ENCODE measurements at regions not wholly inside any gene's neighbourhood (a gene's known extent, or its start where the extent isn't known, plus 50 kb on each side); places are given as distances from the start of the nearest gene placed in this dataset.

DNA sequence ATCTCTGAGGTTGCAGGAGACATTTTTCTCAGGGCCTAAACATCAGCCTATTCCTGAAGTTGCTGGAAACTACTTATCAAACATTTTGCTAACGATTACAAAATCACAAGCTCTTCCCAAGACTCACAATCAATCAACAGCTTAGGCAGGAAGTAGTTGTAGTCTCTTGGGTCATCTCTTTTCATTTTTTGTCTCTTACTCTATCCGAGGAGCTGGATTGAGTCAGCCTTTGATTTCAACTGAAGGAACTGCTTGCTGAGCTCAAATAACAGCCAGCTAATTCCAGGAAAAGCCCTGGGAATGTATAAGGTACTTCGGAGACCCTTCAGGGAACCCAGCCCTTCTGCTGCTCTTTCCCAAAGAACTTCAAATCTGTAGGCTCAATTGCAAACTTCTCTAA lies 398.9 kb downstream of the PLK2 start:
- no peak for TF ChIP-seq CTCF (IDR thresholded peaks at IDR 0.05; ENCODE audit: low read depth, low read length)
- no peak overlapping the region for H3K4me3 ChIP-seq (ENCODE audit: low read depth, low read length)

DNA sequence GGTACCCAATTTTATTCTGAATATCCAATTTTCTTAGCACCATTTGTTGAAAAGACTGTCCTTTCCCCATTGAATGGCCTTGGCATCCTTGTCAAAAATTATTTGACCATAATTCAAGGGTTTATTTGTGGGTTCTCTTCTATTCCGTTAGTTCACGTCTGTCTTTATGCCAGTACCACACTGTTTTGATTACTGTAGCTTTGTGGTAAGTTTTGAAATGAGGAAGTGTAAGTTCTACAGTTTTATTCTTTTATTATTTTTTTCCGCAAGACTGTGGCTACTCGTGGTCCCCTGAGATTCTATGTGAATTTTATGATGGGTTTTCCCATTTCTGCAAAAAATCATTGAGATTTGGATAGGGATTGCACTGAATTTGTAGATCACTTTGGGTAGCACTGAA lies 402.6 kb downstream of the PLK2 start:
- no peak overlapping the region for H3K4me3 ChIP-seq (ENCODE audit: low read depth, low read length)

GRCh38 chr5:58056546-58056945 lies 403.3 kb downstream of the PLK2 start:
- no peak overlapping the region for H3K4me3 ChIP-seq (ENCODE audit: low read depth, low read length)
- no peak for TF ChIP-seq CTCF (IDR thresholded peaks at IDR 0.05; ENCODE audit: low read depth, low read length)

More for the DNA sequence above, 402.6 kb downstream of the PLK2 start:
- TF ChIP-seq CTCF (IDR thresholded peaks at IDR 0.05; ENCODE audit: low read depth, low read length): no peak

- no peak for TF ChIP-seq CTCF (IDR thresholded peaks at IDR 0.05; ENCODE audit: low read depth, low read length)
Observed at GRCh38 chr5:58054018-58054417, 405.9 kb downstream of the PLK2 start.

DNA sequence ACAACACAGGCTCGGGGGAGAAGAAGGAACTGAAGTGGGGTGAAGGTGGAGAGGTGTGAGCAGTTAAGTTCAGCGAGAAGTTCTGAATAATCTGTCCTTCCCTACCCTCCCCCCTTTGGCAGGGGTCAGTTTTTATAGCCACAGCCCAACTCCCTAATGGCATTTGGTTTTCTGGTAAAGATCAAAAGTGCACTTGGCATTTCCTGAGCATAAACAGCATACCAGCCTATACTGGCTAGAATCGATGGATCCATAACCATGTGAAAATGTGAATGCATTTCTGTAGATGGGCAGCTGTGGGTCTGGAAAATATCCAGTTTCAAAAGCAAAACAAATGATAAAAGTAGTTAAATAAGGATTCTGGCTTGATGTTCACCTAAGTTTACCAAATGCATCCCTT lies 410.9 kb downstream of the PLK2 start:
- no peak for TF ChIP-seq CTCF (IDR thresholded peaks at IDR 0.05; ENCODE audit: low read depth, low read length)

More at GRCh38 chr5:58054018-58054417, 405.9 kb downstream of the PLK2 start:
- no peak overlapping the region for H3K4me3 ChIP-seq (ENCODE audit: low read depth, low read length)

DNA sequence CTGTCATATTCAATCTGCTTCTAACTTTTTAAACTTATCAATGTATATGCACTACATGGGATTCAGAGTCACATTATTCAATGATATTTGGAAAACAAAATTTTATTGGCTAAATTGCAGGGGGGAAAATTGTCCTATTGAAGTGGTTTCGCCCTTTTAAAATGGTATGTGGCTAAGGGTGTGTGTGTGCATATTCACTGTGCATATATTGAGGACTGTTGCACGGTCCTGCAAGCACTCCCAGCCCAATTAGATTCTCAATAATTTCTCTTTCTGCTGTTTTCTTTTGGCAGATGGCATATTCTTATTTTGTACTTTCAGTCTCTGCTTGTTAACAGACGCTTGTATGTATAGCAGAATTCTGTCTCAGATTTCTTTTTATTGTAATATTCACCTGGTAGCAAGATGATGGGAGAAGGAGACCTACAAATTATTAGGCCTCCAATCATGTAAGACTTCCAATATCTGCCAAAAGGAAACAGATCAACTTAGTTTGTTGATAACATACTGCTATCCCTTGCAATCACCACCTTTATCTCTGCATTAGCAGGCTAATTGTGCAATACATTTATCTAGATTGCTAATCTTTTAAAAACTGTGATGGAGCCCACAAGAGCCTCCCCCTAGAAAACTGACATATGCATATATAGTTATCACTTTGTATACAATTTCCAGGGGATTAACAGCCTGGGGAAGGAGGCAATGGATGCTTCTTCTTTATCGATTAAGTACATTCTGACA lies 411.5 kb downstream of the PLK2 start:
- H3K4me3 ChIP-seq (ENCODE audit: low read depth, low read length): no peak overlapping the region
- TF ChIP-seq CTCF (IDR thresholded peaks at IDR 0.05; ENCODE audit: low read depth, low read length): no peak

More for the DNA sequence above, 410.9 kb downstream of the PLK2 start:
- H3K4me3 ChIP-seq (ENCODE audit: low read depth, low read length): no peak overlapping the region

- H3K4me3 ChIP-seq (ENCODE audit: low read depth, low read length): no peak overlapping the region
- no peak for TF ChIP-seq CTCF (IDR thresholded peaks at IDR 0.05; ENCODE audit: low read depth, low read length)
Observed at GRCh38 chr5:58046371-58046770, 413.5 kb downstream of the PLK2 start.
